Keratinocyte (primary cell): ENCODE measurements at regions not wholly inside any gene's neighbourhood (a gene's known extent, or its start where the extent isn't known, plus 50 kb on each side); places are given as distances from the start of the nearest gene placed in this dataset.

Experiments
- DNase-seq: peaks from one replicate; pipeline ENCODE4 v3.0.0-alpha.2; 2011; ENCODE audit warnings: low read depth, missing footprints, low spot score
- FAIRE-seq: peaks from 2 replicates; lab custom pipeline; 2011; peaks lifted over from hg19 to GRCh38; lab: Jason Lieb, UNC
- H2AFZ ChIP-seq: 2 replicates; pipeline ENCODE4 v1.6.0; 2012; ENCODE audit warnings: low read length, control low read depth, inconsistent platforms; ENCODE audit not compliant: control insufficient read depth
- H3K27ac ChIP-seq: 2 replicates; pipeline ENCODE4 v1.5.1; 2011; ENCODE audit warnings: low read length; ENCODE audit not compliant: control insufficient read depth, insufficient read depth
- H3K27me3 ChIP-seq: 3 replicates; pipeline ENCODE4 v1.6.0; 2011; ENCODE audit warnings: low read length; ENCODE audit not compliant: control insufficient read depth, insufficient read depth; ENCODE audit errors: extremely low read depth
- H3K36me3 ChIP-seq, 2 experiments: 2 replicates in 1 of 2; 3 replicates in 1 of 2; pipeline ENCODE4 v1.5.1; 2011; ENCODE audit warnings: low read length in 2 of 2, mild to moderate bottlenecking in 1 of 2; ENCODE audit not compliant: control insufficient read depth in 2 of 2, insufficient read depth in 2 of 2; ENCODE audit errors: extremely low read depth in 1 of 2
- H3K4me1 ChIP-seq: 3 replicates; pipeline ENCODE4 v1.5.1; 2011; ENCODE audit warnings: low read length; ENCODE audit not compliant: control insufficient read depth, insufficient read depth; ENCODE audit errors: extremely low read depth
- H3K4me2 ChIP-seq: 3 replicates; pipeline ENCODE4 v1.6.0; 2011; ENCODE audit warnings: low read depth, low read length; ENCODE audit not compliant: control insufficient read depth, insufficient read depth; ENCODE audit errors: extremely low read depth
- H3K4me3 ChIP-seq, 3 experiments: fragments of 200-600 bp in 1 of 3; sonication (generic) in 1 of 3; 2 replicates in 2 of 3; 3 replicates in 1 of 3; pipeline ENCODE4 v1.5.1; 2011 to 2016; ENCODE audit warnings: low read length in 3 of 3, mild to moderate bottlenecking in 3 of 3, control low read depth in 2 of 3, inconsistent platforms in 1 of 3, low read depth in 1 of 3, mixed read lengths in 1 of 3, mixed run types in 1 of 3, moderate library complexity in 1 of 3; ENCODE audit not compliant: control insufficient read depth in 2 of 3, insufficient read depth in 2 of 3; ENCODE audit errors: extremely low read depth in 1 of 3
- H3K79me2 ChIP-seq: 2 replicates; pipeline ENCODE4 v1.6.0; 2012; ENCODE audit warnings: low read length; ENCODE audit not compliant: control insufficient read depth, insufficient read depth
- H3K9ac ChIP-seq: 3 replicates; pipeline ENCODE4 v1.6.0; 2011; ENCODE audit warnings: low read length; ENCODE audit not compliant: control insufficient read depth, insufficient read depth; ENCODE audit errors: extremely low read depth
- H3K9me1 ChIP-seq: 3 replicates; pipeline ENCODE4 v1.6.0; 2011; ENCODE audit warnings: low read length; ENCODE audit not compliant: control insufficient read depth, insufficient read depth; ENCODE audit errors: extremely low read depth
- H3K9me3 ChIP-seq: 2 replicates; pipeline ENCODE4 v1.5.1; 2012; ENCODE audit warnings: low read depth, low read length; ENCODE audit not compliant: control insufficient read depth
- H4K20me1 ChIP-seq: 3 replicates; pipeline ENCODE4 v1.6.0; 2011; ENCODE audit warnings: low read length; ENCODE audit not compliant: control insufficient read depth, insufficient read depth; ENCODE audit errors: extremely low read depth
- EZH2 ChIP-seq: IDR thresholded peaks from one replicate; pipeline ENCODE4 v1.6.1; 2012; ENCODE audit warnings: inconsistent platforms, mild to moderate bottlenecking, low read length, moderate library complexity
- dilution Hi-C: fragments of 300-500 bp; cut with MboI; formaldehyde crosslinking; loops from one replicate; pipeline ENCODE4 v1.7.0; 2020; ENCODE audit warnings: low sequenced_read_pairs; ENCODE audit not compliant: extremely low pct_ligation_motif_present
- TF ChIP-seq, protein P1 (sequence below), 3 experiments: IDR thresholded peaks in 1 of 3; conservative IDR thresholded peaks in 1 of 3; optimal IDR thresholded peaks in 1 of 3; 2 replicates in 2 of 3; 3 replicates in 1 of 3; pipeline versions ENCODE3 to v1.5.1; 2011; ENCODE audit warnings: low read length in 3 of 3, mild to moderate bottlenecking in 3 of 3, moderate library complexity in 2 of 3, control low read depth in 1 of 3, inconsistent platforms in 1 of 3; ENCODE audit not compliant: insufficient read depth in 2 of 3; ENCODE audit errors: extremely low read depth in 1 of 3

GRCh38 chr5:174281089-174281760, 235.7 kb downstream of the NSG2 start:
- Histone ChIP-seq H3K79me2 (no peaks in the 10 kb centered on the region), H3K27me3 (no peaks in the 10 kb centered on the region), H3K9me3 (no peaks in the 10 kb centered on the region), H3K9me1 (no peaks in the 10 kb centered on the region), H4K20me1 (no peaks in the 10 kb centered on the region), H3K4me3 (no peak overlapping the region), H3K36me3 (no peaks in the 10 kb centered on the region), H3K4me1 (no peaks in the 10 kb centered on the region), H3K4me2 (no peak overlapping the region), H3K9ac (no peak overlapping the region), H3K27ac (no peak overlapping the region), H2AFZ (no peak overlapping the region)
- no peak for TF ChIP-seq EZH2
- TF ChIP-seq, protein P1, sequence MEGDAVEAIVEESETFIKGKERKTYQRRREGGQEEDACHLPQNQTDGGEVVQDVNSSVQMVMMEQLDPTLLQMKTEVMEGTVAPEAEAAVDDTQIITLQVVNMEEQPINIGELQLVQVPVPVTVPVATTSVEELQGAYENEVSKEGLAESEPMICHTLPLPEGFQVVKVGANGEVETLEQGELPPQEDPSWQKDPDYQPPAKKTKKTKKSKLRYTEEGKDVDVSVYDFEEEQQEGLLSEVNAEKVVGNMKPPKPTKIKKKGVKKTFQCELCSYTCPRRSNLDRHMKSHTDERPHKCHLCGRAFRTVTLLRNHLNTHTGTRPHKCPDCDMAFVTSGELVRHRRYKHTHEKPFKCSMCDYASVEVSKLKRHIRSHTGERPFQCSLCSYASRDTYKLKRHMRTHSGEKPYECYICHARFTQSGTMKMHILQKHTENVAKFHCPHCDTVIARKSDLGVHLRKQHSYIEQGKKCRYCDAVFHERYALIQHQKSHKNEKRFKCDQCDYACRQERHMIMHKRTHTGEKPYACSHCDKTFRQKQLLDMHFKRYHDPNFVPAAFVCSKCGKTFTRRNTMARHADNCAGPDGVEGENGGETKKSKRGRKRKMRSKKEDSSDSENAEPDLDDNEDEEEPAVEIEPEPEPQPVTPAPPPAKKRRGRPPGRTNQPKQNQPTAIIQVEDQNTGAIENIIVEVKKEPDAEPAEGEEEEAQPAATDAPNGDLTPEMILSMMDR (optimal IDR thresholded peaks at IDR 0.05 in 1 of 3, IDR thresholded peaks at IDR 0.05 in 1 of 3, conservative IDR thresholded peaks at IDR 0.05 in 1 of 3; ENCODE audit: extremely low read depth in 1 of 3, insufficient read depth in 2 of 3, low read length in 3 of 3) = no peak
- no peak for DNase-seq
- dilution Hi-C loops = no loop called here
- no peak for FAIRE-seq

DNA sequence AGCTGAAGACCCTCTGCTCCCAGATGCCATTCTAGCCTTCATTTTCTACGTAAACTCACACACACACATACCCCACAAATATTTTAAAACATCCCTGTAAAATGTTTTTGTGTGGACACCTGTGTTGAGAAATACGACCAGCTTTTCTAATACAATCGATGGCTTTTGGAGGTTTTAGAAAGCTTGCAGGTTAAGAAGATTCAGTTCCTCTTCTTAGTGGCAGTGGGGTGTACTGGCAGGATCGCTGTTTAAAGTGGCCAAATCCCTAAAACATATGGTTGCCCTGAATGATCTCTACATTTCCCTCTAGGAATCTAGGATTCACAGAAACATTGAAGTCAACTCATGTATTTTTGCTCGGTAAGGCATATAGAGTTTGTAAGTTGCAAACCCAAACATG, 236.3 kb downstream of the NSG2 start:
- Histone ChIP-seq H3K27ac (no peak overlapping the region), H3K9me1 (no peaks in the 10 kb centered on the region), H3K9ac (no peak overlapping the region), H3K9me3 (no peaks in the 10 kb centered on the region), H3K4me1 (no peaks in the 10 kb centered on the region), H3K36me3 (no peaks in the 10 kb centered on the region), H3K79me2 (no peaks in the 10 kb centered on the region), H2AFZ (no peak overlapping the region), H3K27me3 (no peaks in the 10 kb centered on the region), H3K4me2 (no peak overlapping the region), H3K4me3 (no peak overlapping the region), H4K20me1 (no peaks in the 10 kb centered on the region)
- no peak for DNase-seq
- dilution Hi-C loops = no loop called here
- TF ChIP-seq, protein P1 (optimal IDR thresholded peaks at IDR 0.05 in 1 of 3, IDR thresholded peaks at IDR 0.05 in 1 of 3, conservative IDR thresholded peaks at IDR 0.05 in 1 of 3; ENCODE audit: extremely low read depth in 1 of 3, insufficient read depth in 2 of 3, low read length in 3 of 3) = no peak
- no peak for TF ChIP-seq EZH2
- FAIRE-seq = no peak
